Peyer's patch (tissue), 4 donors: ENCODE measurements at regions not wholly inside any gene's neighbourhood (a gene's known extent, or its start where the extent isn't known, plus 50 kb on each side); places are given as distances from the start of the nearest gene placed in this dataset.

Experiments
- POLR2A ChIP-seq, 2 donors: fragments of 450-650 bp; IDR thresholded peaks; one replicate each; pipeline ENCODE4 v1.5.1; 2017; ENCODE audit warnings: antibody characterized with exemption in 2 of 2, mild to moderate bottlenecking in 2 of 2, moderate library complexity in 2 of 2
- TF ChIP-seq, protein P1 (sequence below), 6 experiments: fragments of 450-650 bp in 4 of 6; fragments of 200-600 bp in 2 of 6; sonication (generic) in 1 of 6; IDR thresholded peaks; one replicate each; pipeline ENCODE4 v1.5.1; 2017 to 2019; ENCODE audit warnings: antibody characterized with exemption in 6 of 6, mild to moderate bottlenecking in 3 of 6, moderate library complexity in 1 of 6

DNA sequence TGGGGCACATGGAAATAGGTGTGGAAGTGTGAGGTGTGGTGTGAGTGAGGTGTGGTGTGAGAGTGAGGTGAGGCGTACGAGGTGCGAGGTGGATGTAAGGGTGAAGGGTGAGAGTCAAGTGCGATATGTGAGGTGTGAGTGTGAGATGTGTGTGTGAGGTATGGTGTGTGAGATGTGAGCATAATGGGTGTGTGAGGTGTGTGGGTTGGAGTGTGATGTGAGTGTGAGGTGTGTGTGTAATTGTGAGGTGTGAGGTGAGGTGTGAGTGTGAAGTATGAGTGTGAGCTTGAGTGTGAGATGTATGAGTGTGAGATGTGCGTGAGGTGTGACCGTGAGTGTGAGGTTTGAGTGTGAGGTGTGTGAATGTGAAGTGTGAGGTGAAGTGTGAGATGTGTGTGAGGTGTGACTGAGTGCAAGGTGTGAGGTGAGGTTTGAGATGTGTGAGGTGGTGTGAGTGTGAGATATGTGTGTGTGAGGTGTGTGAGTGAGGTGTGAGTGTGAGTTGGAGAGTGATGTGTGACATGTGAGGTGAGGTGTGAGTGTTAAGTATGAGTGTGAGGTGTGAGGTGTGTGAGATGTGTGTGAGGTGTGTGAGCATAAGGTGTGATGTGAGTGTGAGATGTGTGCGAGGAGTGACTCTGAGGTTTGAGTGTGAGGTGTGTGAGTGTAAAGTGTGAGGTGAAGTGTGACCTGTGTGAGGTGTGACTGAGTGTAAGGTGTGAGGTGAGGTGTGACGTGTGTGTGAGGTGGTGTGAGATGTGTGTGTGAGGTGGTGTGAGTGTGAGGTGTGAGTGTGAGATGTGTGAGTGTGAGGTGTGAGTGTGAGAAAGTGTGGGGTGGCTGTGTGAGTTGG is 354.0 kb downstream of the FOXL1 start:
- TF ChIP-seq, protein P1, sequence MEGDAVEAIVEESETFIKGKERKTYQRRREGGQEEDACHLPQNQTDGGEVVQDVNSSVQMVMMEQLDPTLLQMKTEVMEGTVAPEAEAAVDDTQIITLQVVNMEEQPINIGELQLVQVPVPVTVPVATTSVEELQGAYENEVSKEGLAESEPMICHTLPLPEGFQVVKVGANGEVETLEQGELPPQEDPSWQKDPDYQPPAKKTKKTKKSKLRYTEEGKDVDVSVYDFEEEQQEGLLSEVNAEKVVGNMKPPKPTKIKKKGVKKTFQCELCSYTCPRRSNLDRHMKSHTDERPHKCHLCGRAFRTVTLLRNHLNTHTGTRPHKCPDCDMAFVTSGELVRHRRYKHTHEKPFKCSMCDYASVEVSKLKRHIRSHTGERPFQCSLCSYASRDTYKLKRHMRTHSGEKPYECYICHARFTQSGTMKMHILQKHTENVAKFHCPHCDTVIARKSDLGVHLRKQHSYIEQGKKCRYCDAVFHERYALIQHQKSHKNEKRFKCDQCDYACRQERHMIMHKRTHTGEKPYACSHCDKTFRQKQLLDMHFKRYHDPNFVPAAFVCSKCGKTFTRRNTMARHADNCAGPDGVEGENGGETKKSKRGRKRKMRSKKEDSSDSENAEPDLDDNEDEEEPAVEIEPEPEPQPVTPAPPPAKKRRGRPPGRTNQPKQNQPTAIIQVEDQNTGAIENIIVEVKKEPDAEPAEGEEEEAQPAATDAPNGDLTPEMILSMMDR (IDR thresholded peaks at IDR 0.05) = no peak
- no peak for TF ChIP-seq POLR2A (IDR thresholded peaks at IDR 0.05)
